ENCODE measurements at regions not wholly inside any gene's neighbourhood (a gene's known extent, or its start where the extent isn't known, plus 50 kb on each side); places are given as distances from the start of the nearest gene placed in this dataset.

- TF ChIP-seq CTCF (IDR thresholded peaks at IDR 0.05; ENCODE audit: low read length), result no peak
- no peak for TF ChIP-seq EZH2phosphoT487 (IDR thresholded peaks at IDR 0.05; ENCODE audit: low read length)
- no peak for TF ChIP-seq EZH2 (optimal IDR thresholded peaks at IDR 0.05; ENCODE audit: low read depth, low read length)
These were observed 1221.4 kb upstream of the CDH18 start for GRCh38 chr5:21209409-21209808.

Data from MM.1S (cell line).